OCI-LY3 (cell line): ENCODE measurements at regions not wholly inside any gene's neighbourhood (a gene's known extent, or its start where the extent isn't known, plus 50 kb on each side); places are given as distances from the start of the nearest gene placed in this dataset.

ENCODE experiments used
- H2AFZ ChIP-seq: fragments of 200-600, 300-600 bp; shearing (Covaris generic); 2 replicates; pipeline ENCODE4 v1.6.0; 2014; ENCODE audit warnings: antibody characterized with exemption, low read depth, low read length
- H3K27ac ChIP-seq: fragments of 200-600, 300-600 bp; sonication (generic); 2 replicates; pipeline ENCODE4 v1.5.1; 2014; ENCODE audit warnings: mild to moderate bottlenecking, low read length, moderate library complexity, mixed read lengths
- H3K27me3 ChIP-seq: fragments of 200-600, 300-600 bp; sonication (generic); 2 replicates; pipeline ENCODE4 v1.6.1; 2014; ENCODE audit warnings: low read depth, low read length, mixed read lengths
- H3K36me3 ChIP-seq: fragments of 200-600, 300-600 bp; sonication (generic); replicated peaks from 2 replicates; pipeline ENCODE3; 2014; ENCODE audit warnings: low read depth, low read length, mixed read lengths
- H3K4me1 ChIP-seq: fragments of 300-600, 200-600 bp; sonication (generic); 2 replicates; pipeline ENCODE4 v1.6.1; 2014; ENCODE audit warnings: low read length, mixed read lengths
- H3K4me2 ChIP-seq: fragments of 200-600, 300-600 bp; sonication (generic); 2 replicates; pipeline ENCODE4 v1.6.1; 2014; ENCODE audit warnings: low read length, mixed read lengths
- H3K4me3 ChIP-seq: fragments of 300-600, 200-600 bp; sonication (generic); 2 replicates; pipeline ENCODE4 v1.5.1; 2014; ENCODE audit warnings: antibody characterized with exemption, mild to moderate bottlenecking, low read length, moderate library complexity
- H3K79me2 ChIP-seq: fragments of 300-600, 200-600 bp; shearing (Covaris generic); 2 replicates; pipeline ENCODE4 v1.6.1; 2014; ENCODE audit warnings: mild to moderate bottlenecking, low read length, mixed read lengths
- H3K9ac ChIP-seq: fragments of 300-600, 200-600 bp; shearing (Covaris generic); 2 replicates; pipeline ENCODE4 v1.6.0; 2014; ENCODE audit warnings: mild to moderate bottlenecking, low read length, moderate library complexity
- H3K9me3 ChIP-seq: fragments of 200-600, 300-600 bp; shearing (Covaris generic); 2 replicates; pipeline ENCODE4 v1.6.1; 2014; ENCODE audit warnings: low read length, mixed read lengths; ENCODE audit not compliant: insufficient read depth
- H4K20me1 ChIP-seq: fragments of 200-600, 300-600 bp; sonication (generic); 2 replicates; pipeline ENCODE4 v1.6.1; 2016; ENCODE audit warnings: low read length, mixed read lengths; ENCODE audit not compliant: insufficient read depth
- EZH2phosphoT487 ChIP-seq: fragments of 200-600 bp; shearing (Covaris generic); IDR thresholded peaks from 2 replicates; pipeline ENCODE4 v1.6.1; 2018; ENCODE audit warnings: antibody characterized with exemption, mixed run types, low read depth
- TF ChIP-seq, protein P1 (sequence below): fragments of 200-600, 300-600 bp; sonication (generic); IDR thresholded peaks from 2 replicates; pipeline ENCODE4 v1.5.1; 2014; ENCODE audit warnings: antibody characterized with exemption, low read length, low read depth

DNA sequence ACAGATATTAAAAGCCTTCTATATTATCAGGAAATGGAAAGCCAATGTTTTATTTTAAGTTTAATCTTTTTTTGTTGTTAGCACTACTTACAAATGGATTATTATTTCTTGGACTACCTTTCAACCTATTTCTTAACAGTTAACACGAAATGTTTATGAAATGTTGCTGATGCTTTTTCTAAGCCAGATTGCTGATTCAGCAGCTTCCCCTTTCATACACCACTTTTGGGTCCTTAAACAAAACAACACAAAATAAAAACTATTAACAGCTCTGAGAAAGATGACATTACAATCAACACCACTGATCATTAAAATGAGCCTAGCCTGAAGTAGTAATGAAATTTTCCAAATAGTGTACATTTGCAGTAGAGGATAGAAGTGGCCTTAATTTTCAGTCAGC, 99.2 kb upstream of the VEPH1 start:
- H3K4me1 ChIP-seq, result no peaks in the 10 kb centered on the region
- H4K20me1 ChIP-seq, result no peaks in the 10 kb centered on the region
- H3K9ac ChIP-seq, result no peak overlapping the region
- no peaks in the 10 kb centered on the region for H3K36me3 ChIP-seq
- no peak overlapping the region for H3K27ac ChIP-seq
- no peaks in the 10 kb centered on the region for H3K9me3 ChIP-seq
- H3K4me2 ChIP-seq, result no peak overlapping the region
- H3K79me2 ChIP-seq, result no peaks in the 10 kb centered on the region
- no peak overlapping the region for H3K4me3 ChIP-seq
- H3K27me3 ChIP-seq, result no peaks in the 10 kb centered on the region
- no peak for TF ChIP-seq EZH2phosphoT487
- TF ChIP-seq, protein P1, sequence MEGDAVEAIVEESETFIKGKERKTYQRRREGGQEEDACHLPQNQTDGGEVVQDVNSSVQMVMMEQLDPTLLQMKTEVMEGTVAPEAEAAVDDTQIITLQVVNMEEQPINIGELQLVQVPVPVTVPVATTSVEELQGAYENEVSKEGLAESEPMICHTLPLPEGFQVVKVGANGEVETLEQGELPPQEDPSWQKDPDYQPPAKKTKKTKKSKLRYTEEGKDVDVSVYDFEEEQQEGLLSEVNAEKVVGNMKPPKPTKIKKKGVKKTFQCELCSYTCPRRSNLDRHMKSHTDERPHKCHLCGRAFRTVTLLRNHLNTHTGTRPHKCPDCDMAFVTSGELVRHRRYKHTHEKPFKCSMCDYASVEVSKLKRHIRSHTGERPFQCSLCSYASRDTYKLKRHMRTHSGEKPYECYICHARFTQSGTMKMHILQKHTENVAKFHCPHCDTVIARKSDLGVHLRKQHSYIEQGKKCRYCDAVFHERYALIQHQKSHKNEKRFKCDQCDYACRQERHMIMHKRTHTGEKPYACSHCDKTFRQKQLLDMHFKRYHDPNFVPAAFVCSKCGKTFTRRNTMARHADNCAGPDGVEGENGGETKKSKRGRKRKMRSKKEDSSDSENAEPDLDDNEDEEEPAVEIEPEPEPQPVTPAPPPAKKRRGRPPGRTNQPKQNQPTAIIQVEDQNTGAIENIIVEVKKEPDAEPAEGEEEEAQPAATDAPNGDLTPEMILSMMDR, result no peak
- H2AFZ ChIP-seq, result no peak overlapping the region

DNA sequence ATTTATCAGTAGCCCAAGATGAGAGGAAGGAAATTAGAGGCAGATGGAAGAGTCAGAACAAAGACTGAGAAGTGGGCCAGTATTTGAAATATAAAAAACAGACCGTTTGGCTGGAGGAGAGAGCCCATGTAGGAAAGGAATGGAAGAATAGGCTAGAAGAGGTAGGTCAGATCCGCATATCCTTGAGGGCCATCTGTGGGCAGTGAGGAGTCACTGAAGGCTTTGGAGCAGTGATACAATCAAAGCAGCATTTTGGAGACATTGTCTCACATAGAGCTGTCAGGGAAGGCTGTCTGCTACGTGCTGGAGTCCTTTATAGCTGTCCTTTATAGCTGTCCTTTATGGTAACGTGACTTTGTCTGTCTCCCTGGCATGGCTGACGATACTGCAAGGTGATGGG, 92.0 kb upstream of the VEPH1 start:
- Histone ChIP-seq H3K4me1 (no peaks in the 10 kb centered on the region), H3K9me3 (no peaks in the 10 kb centered on the region), H3K79me2 (no peaks in the 10 kb centered on the region)

DNA sequence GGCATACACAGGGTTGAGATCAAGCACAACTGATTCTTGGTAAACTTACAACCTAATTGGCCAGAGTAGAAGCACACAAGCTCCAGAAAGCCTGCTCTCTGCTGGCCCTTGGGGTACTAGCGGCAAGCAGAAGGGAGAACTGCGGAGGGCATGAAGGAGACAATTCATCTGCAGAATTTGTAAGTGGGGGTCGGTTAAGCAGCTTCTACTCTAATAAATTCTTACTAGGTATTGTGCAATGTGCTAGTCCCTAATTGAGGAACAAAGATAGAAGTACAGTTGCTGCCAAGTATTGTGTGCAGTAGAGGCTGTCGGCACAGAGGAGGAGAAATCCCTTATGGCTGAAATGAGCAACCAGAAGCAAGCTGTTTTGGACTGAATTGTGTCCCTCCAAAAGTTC, 91.2 kb upstream of the VEPH1 start:
- Histone ChIP-seq H3K79me2 (no peaks in the 10 kb centered on the region), H3K4me1 (no peaks in the 10 kb centered on the region), H3K9ac (no peak overlapping the region), H3K27ac (no peak overlapping the region), H3K27me3 (peaks cover 19% of the 10 kb centered on the region), H3K9me3 (no peaks in the 10 kb centered on the region), H2AFZ (no peak overlapping the region), H4K20me1 (no peaks in the 10 kb centered on the region), H3K4me3 (no peak overlapping the region), H3K4me2 (no peak overlapping the region), H3K36me3 (no peaks in the 10 kb centered on the region)
- TF ChIP-seq EZH2phosphoT487, result no peak

More for the DNA sequence above, 92.0 kb upstream of the VEPH1 start:
- Histone ChIP-seq H3K36me3 (no peaks in the 10 kb centered on the region), H3K4me3 (no peak overlapping the region), H3K27me3 (peaks cover 19% of the 10 kb centered on the region), H3K27ac (no peak overlapping the region), H2AFZ (no peak overlapping the region), H3K9ac (no peak overlapping the region), H4K20me1 (no peaks in the 10 kb centered on the region), H3K4me2 (no peak overlapping the region)
- no peak for TF ChIP-seq EZH2phosphoT487
- TF ChIP-seq, protein P1, result no peak

DNA sequence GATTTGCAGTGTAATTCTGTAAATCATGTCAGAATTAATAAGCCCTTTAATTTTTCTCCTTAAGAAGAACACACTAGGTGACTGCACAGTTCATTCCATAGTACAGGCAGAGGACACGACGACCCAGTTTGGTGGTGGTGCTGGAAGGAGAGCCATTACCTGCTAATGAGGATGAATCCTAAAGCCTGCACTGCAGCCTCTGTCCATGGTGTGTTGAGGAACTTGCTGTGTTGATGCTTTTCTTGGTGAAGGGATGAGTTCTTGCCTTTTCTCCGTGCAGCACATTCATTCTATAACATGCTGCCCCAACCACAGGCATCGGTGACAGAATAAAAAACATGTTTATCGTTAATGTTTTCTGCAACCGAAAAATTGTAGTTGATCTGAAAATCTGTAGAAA, 89.6 kb upstream of the VEPH1 start:
- no peak overlapping the region for H3K27ac ChIP-seq
- no peak overlapping the region for H3K4me3 ChIP-seq
- no peak overlapping the region for H2AFZ ChIP-seq
- H3K9me3 ChIP-seq, result no peaks in the 10 kb centered on the region
- no peak overlapping the region for H3K4me2 ChIP-seq
- no peaks in the 10 kb centered on the region for H3K79me2 ChIP-seq
- H3K9ac ChIP-seq, result no peak overlapping the region
- no peaks in the 10 kb centered on the region for H4K20me1 ChIP-seq
- H3K36me3 ChIP-seq, result no peaks in the 10 kb centered on the region
- peaks cover 19% of the 10 kb centered on the region for H3K27me3 ChIP-seq
- TF ChIP-seq, protein P1, result no peak
- TF ChIP-seq EZH2phosphoT487, result no peak
- no peaks in the 10 kb centered on the region for H3K4me1 ChIP-seq

DNA sequence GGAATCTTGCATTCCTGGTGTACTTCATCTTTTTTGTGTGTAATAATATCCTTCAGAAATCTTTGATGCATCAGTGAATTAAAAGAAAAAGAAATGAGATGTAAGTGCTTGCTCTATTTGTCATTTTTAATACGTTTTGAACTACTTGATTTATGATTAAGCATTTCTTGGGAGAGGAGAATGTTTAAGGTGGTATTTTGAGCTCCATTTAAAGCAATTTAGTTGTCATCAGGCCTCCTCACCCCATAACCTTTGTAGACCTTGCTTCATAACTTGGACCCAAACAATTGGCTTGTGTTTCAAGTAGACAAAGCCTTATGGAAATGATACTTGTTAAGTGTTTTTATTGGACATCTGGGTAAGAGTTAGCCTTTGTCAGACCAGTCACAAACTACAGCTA, 87.1 kb upstream of the VEPH1 start:
- no peak overlapping the region for H3K27ac ChIP-seq

More for the DNA sequence above, 87.1 kb upstream of the VEPH1 start:
- Histone ChIP-seq H3K9me3 (no peaks in the 10 kb centered on the region), H2AFZ (no peak overlapping the region), H3K9ac (no peak overlapping the region), H3K4me2 (no peak overlapping the region), H3K4me1 (no peaks in the 10 kb centered on the region), H3K79me2 (no peaks in the 10 kb centered on the region), H4K20me1 (no peaks in the 10 kb centered on the region), H3K36me3 (no peaks in the 10 kb centered on the region), H3K4me3 (no peak overlapping the region), H3K27me3 (peaks cover 14% of the 10 kb centered on the region)
- no peak for TF ChIP-seq EZH2phosphoT487
- TF ChIP-seq, protein P1, result no peak
